Adrenal gland (tissue), 5 donors: ENCODE measurements at regions not wholly inside any gene's neighbourhood (a gene's known extent, or its start where the extent isn't known, plus 50 kb on each side); places are given as distances from the start of the nearest gene placed in this dataset.
"Not testable (repeated sequence)": the region's sequence is repeated elsewhere in the genome, so short reads cannot be mapped to it uniquely, and the experiment has no call there.

Source experiments
- POLR2A ChIP-seq, 2 donors: fragments of 450-650 bp; IDR thresholded peaks; one replicate each; pipeline ENCODE4 v1.6.1; 2017; ENCODE audit warnings: antibody characterized with exemption in 2 of 2, mild to moderate bottlenecking in 2 of 2, moderate library complexity in 1 of 2
- TF ChIP-seq, protein P1 (sequence below), 6 experiments: fragments of 450-650 bp in 4 of 6; fragments of 200-600 bp in 2 of 6; sonication (generic) in 1 of 6; IDR thresholded peaks; 1 replicate in 5 of 6; 2 replicates in 1 of 6; pipeline versions ENCODE4 v1.5.1 to v1.8.0; 2016 to 2021; ENCODE audit warnings: antibody characterized with exemption in 6 of 6, mild to moderate bottlenecking in 2 of 6, moderate library complexity in 1 of 6
- donor health status: DM: no; HTN: no; CAD: no.

DNA sequence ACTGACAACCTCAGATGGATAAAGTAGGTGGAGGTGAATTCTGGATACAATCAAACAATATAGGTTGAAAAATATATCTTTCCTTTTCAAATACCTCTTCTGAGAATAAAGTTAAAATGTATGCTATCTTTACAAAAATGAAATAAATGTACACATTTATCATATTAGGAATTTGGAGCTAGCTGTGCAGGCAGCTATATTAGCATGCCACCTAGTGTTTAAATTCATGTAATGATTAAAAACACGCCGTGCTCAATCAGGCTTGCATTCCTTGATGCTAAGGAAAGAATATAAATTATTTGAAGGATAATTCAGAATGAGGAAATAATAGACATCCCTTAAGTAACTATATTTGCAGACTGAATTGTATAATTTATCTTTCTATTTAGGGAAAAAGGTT, 460.7 kb upstream of the USP9Y start:
- TF ChIP-seq, protein P1, sequence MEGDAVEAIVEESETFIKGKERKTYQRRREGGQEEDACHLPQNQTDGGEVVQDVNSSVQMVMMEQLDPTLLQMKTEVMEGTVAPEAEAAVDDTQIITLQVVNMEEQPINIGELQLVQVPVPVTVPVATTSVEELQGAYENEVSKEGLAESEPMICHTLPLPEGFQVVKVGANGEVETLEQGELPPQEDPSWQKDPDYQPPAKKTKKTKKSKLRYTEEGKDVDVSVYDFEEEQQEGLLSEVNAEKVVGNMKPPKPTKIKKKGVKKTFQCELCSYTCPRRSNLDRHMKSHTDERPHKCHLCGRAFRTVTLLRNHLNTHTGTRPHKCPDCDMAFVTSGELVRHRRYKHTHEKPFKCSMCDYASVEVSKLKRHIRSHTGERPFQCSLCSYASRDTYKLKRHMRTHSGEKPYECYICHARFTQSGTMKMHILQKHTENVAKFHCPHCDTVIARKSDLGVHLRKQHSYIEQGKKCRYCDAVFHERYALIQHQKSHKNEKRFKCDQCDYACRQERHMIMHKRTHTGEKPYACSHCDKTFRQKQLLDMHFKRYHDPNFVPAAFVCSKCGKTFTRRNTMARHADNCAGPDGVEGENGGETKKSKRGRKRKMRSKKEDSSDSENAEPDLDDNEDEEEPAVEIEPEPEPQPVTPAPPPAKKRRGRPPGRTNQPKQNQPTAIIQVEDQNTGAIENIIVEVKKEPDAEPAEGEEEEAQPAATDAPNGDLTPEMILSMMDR (IDR thresholded peaks at IDR 0.05): not testable (repeated sequence)
- not testable (repeated sequence) for TF ChIP-seq POLR2A (IDR thresholded peaks at IDR 0.05)
